ENCODE measurements at regions not wholly inside any gene's neighbourhood (a gene's known extent, or its start where the extent isn't known, plus 50 kb on each side); places are given as distances from the start of the nearest gene placed in this dataset.

- no peak for DNase-seq (ENCODE audit: low read depth)
- no peak for TF ChIP-seq CTCF (IDR thresholded peaks at IDR 0.05; ENCODE audit: insufficient read depth, low read length)
- no peak overlapping the region for H3K4me3 ChIP-seq (ENCODE audit: low read depth, low read length)
Observed at GRCh38 chr4:180041576-180041975, 2201.6 kb upstream of the TENM3 start.

DNA sequence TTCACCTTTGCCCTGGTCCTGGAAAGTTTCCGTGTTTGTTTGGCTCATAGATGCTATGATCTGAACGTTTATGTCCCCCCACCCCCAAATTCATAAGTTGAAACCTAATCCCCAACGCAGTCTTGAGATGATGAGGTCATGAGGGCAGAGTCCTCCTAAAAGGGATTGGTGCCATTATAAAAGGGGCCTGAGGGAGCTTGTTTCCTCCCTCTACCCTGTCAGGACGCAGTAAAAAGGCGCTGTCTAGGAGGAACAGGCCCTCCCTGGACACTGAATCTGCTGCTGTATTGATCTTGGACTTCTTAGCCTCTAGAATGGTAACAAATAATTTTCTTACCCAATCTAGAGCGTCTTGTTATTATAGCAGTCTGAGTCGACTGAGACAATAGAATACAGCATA lies 2190.6 kb upstream of the TENM3 start:
- no peak overlapping the region for H3K4me3 ChIP-seq (ENCODE audit: low read depth, low read length)
- DNase-seq (ENCODE audit: low read depth): no peak
- no peak for TF ChIP-seq CTCF (IDR thresholded peaks at IDR 0.05; ENCODE audit: insufficient read depth, low read length)

GRCh38 chr4:180054291-180054690 lies 2188.9 kb upstream of the TENM3 start:
- no peak overlapping the region for H3K4me3 ChIP-seq (ENCODE audit: low read depth, low read length)
- no peak for DNase-seq (ENCODE audit: low read depth)
- no peak for TF ChIP-seq CTCF (IDR thresholded peaks at IDR 0.05; ENCODE audit: insufficient read depth, low read length)

GRCh38 chr4:180057299-180057721 lies 2185.9 kb upstream of the TENM3 start:
- no peak overlapping the region for H3K4me3 ChIP-seq (ENCODE audit: low read depth, low read length)
- TF ChIP-seq CTCF (IDR thresholded peaks at IDR 0.05; ENCODE audit: insufficient read depth, low read length): peak; percentile 12
- DNase-seq (ENCODE audit: low read depth): no peak

GRCh38 chr4:180057891-180058671 lies 2185.1 kb upstream of the TENM3 start:
- no peak for DNase-seq (ENCODE audit: low read depth)

GRCh38 chr4:180058691-180059215 lies 2184.4 kb upstream of the TENM3 start:
- DNase-seq (ENCODE audit: low read depth): peak; percentile 14
- peak overlapping the region; percentile 58 for H3K4me3 ChIP-seq (ENCODE audit: low read depth, low read length)
- TF ChIP-seq CTCF (IDR thresholded peaks at IDR 0.05; ENCODE audit: insufficient read depth, low read length): no peak

More at GRCh38 chr4:180057891-180058671, 2185.1 kb upstream of the TENM3 start:
- TF ChIP-seq CTCF (IDR thresholded peaks at IDR 0.05; ENCODE audit: insufficient read depth, low read length): no peak
- peak overlapping the region; percentile 48 for H3K4me3 ChIP-seq (ENCODE audit: low read depth, low read length)
